ENCODE measurements at regions not wholly inside any gene's neighbourhood (a gene's known extent, or its start where the extent isn't known, plus 50 kb on each side); places are given as distances from the start of the nearest gene placed in this dataset.
"Not testable (repeated sequence)": the region's sequence is repeated elsewhere in the genome, so short reads cannot be mapped to it uniquely, and the experiment has no call there.

GRCh38 chr2:48194641-48195040 is 119.8 kb upstream of the FOXN2 start:
- Histone ChIP-seq H3K4me1 (ENCODE audit: insufficient read depth, low read length) (peaks cover 21% of the 10 kb centered on the region), H3K9me3 (ENCODE audit: insufficient read depth, low read depth, low read length) (no peaks in the 10 kb centered on the region), H3K27ac (ENCODE audit: low read depth, low read length) (no peak overlapping the region), H3K36me3 (ENCODE audit: insufficient read depth, low read length) (no peaks in the 10 kb centered on the region), H3K9ac (ENCODE audit: low read depth, low read length) (no peak overlapping the region), H3K27me3 (ENCODE audit: insufficient read depth, low read length) (no peaks in the 10 kb centered on the region), H3K4me3 (ENCODE audit: low read length) (no peak overlapping the region)
- WGBS = 66% methylated on average over 1 of the region's 1 CpG

- no peaks in the 10 kb centered on the region for H3K27me3 ChIP-seq (ENCODE audit: insufficient read depth, low read length)
- H3K9me3 ChIP-seq (ENCODE audit: insufficient read depth, low read depth, low read length) = no peaks in the 10 kb centered on the region
- WGBS = 87% methylated on average over 3 of the region's 3 CpGs
- peaks cover 22% of the 10 kb centered on the region for H3K4me1 ChIP-seq (ENCODE audit: insufficient read depth, low read length)
- H3K4me3 ChIP-seq (ENCODE audit: low read length) = no peak overlapping the region
- no peaks in the 10 kb centered on the region for H3K36me3 ChIP-seq (ENCODE audit: insufficient read depth, low read length)
- no peak overlapping the region for H3K27ac ChIP-seq (ENCODE audit: low read depth, low read length)
- H3K9ac ChIP-seq (ENCODE audit: low read depth, low read length) = no peak overlapping the region
Observed at GRCh38 chr2:48195169-48195568, 119.3 kb upstream of the FOXN2 start.

- WGBS = 89% methylated on average over 1 of the region's 1 CpG
- no peaks in the 10 kb centered on the region for H3K9me3 ChIP-seq (ENCODE audit: insufficient read depth, low read depth, low read length)
Observed at GRCh38 chr2:48197618-48198017, 116.9 kb upstream of the FOXN2 start.

GRCh38 chr2:48198371-48198770 is 116.1 kb upstream of the FOXN2 start:
- H3K9ac ChIP-seq (ENCODE audit: low read depth, low read length) = no peak overlapping the region
- peaks cover 26% of the 10 kb centered on the region for H3K4me1 ChIP-seq (ENCODE audit: insufficient read depth, low read length)
- H3K4me3 ChIP-seq (ENCODE audit: low read length) = no peak overlapping the region
- no peak overlapping the region for H3K27ac ChIP-seq (ENCODE audit: low read depth, low read length)
- H3K9me3 ChIP-seq (ENCODE audit: insufficient read depth, low read depth, low read length) = no peaks in the 10 kb centered on the region
- H3K27me3 ChIP-seq (ENCODE audit: insufficient read depth, low read length) = no peaks in the 10 kb centered on the region
- H3K36me3 ChIP-seq (ENCODE audit: insufficient read depth, low read length) = no peaks in the 10 kb centered on the region
- 100% methylated on average over 1 of the region's 1 CpG for WGBS

More at GRCh38 chr2:48197618-48198017, 116.9 kb upstream of the FOXN2 start:
- Histone ChIP-seq H3K36me3 (ENCODE audit: insufficient read depth, low read length) (no peaks in the 10 kb centered on the region), H3K9ac (ENCODE audit: low read depth, low read length) (no peak overlapping the region), H3K27ac (ENCODE audit: low read depth, low read length) (no peak overlapping the region), H3K27me3 (ENCODE audit: insufficient read depth, low read length) (no peaks in the 10 kb centered on the region), H3K4me1 (ENCODE audit: insufficient read depth, low read length) (peaks cover 26% of the 10 kb centered on the region), H3K4me3 (ENCODE audit: low read length) (no peak overlapping the region)

GRCh38 chr2:48199070-48199469 is 115.4 kb upstream of the FOXN2 start:
- Histone ChIP-seq H3K27ac (ENCODE audit: low read depth, low read length) (no peak overlapping the region; the same call in 1 of the 2 replicates), H3K9ac (ENCODE audit: low read depth, low read length) (no peak overlapping the region), H3K4me3 (ENCODE audit: low read length) (no peak overlapping the region), H3K36me3 (ENCODE audit: insufficient read depth, low read length) (no peaks in the 10 kb centered on the region), H3K4me1 (ENCODE audit: insufficient read depth, low read length) (peaks cover 26% of the 10 kb centered on the region), H3K9me3 (ENCODE audit: insufficient read depth, low read depth, low read length) (no peaks in the 10 kb centered on the region), H3K27me3 (ENCODE audit: insufficient read depth, low read length) (no peaks in the 10 kb centered on the region)
- WGBS = 64% methylated on average over 7 of the region's 7 CpGs

GRCh38 chr2:48200620-48201293 is 113.7 kb upstream of the FOXN2 start:
- Histone ChIP-seq H3K27me3 (ENCODE audit: insufficient read depth, low read length) (no peaks in the 10 kb centered on the region), H3K4me1 (ENCODE audit: insufficient read depth, low read length) (peaks cover 32% of the 10 kb centered on the region), H3K27ac (ENCODE audit: low read depth, low read length) (no peak overlapping the region), H3K9ac (ENCODE audit: low read depth, low read length) (no peak overlapping the region), H3K9me3 (ENCODE audit: insufficient read depth, low read depth, low read length) (no peaks in the 10 kb centered on the region), H3K36me3 (ENCODE audit: insufficient read depth, low read length) (no peaks in the 10 kb centered on the region), H3K4me3 (ENCODE audit: low read length) (no peak overlapping the region)
- 96% methylated on average over 4 of the region's 4 CpGs for WGBS

- H3K9ac ChIP-seq (ENCODE audit: low read depth, low read length); H3K27me3 ChIP-seq (ENCODE audit: insufficient read depth, low read length); H3K4me3 ChIP-seq (ENCODE audit: low read length); H3K27ac ChIP-seq (ENCODE audit: low read depth, low read length); H3K36me3 ChIP-seq (ENCODE audit: insufficient read depth, low read length); H3K9me3 ChIP-seq (ENCODE audit: insufficient read depth, low read depth, low read length): not testable (repeated sequence)
- peaks cover 29% of the 10 kb centered on the region for H3K4me1 ChIP-seq (ENCODE audit: insufficient read depth, low read length)
- 98% methylated on average over 2 of the region's 2 CpGs for WGBS
Observed at GRCh38 chr2:48201435-48201834, 113.0 kb upstream of the FOXN2 start.

- 96% methylated on average over 3 of the region's 5 CpGs for WGBS
- H3K4me1 ChIP-seq (ENCODE audit: insufficient read depth, low read length) = peaks cover 38% of the 10 kb centered on the region
Observed at GRCh38 chr2:48202863-48203642, 111.4 kb upstream of the FOXN2 start.

GRCh38 chr2:48203668-48204067 is 110.8 kb upstream of the FOXN2 start:
- Histone ChIP-seq H3K9me3 (ENCODE audit: insufficient read depth, low read depth, low read length) (no peaks in the 10 kb centered on the region), H3K27me3 (ENCODE audit: insufficient read depth, low read length) (no peaks in the 10 kb centered on the region), H3K4me3 (ENCODE audit: low read length) (no peak overlapping the region), H3K4me1 (ENCODE audit: insufficient read depth, low read length) (peaks cover 36% of the 10 kb centered on the region), H3K36me3 (ENCODE audit: insufficient read depth, low read length) (no peaks in the 10 kb centered on the region), H3K27ac (ENCODE audit: low read depth, low read length) (no peak overlapping the region), H3K9ac (ENCODE audit: low read depth, low read length) (no peak overlapping the region)

More at GRCh38 chr2:48202863-48203642, 111.4 kb upstream of the FOXN2 start:
- Histone ChIP-seq H3K27me3 (ENCODE audit: insufficient read depth, low read length) (no peaks in the 10 kb centered on the region), H3K27ac (ENCODE audit: low read depth, low read length) (no peak overlapping the region), H3K9ac (ENCODE audit: low read depth, low read length) (no peak overlapping the region), H3K4me3 (ENCODE audit: low read length) (no peak overlapping the region), H3K36me3 (ENCODE audit: insufficient read depth, low read length) (no peaks in the 10 kb centered on the region), H3K9me3 (ENCODE audit: insufficient read depth, low read depth, low read length) (no peaks in the 10 kb centered on the region)

GRCh38 chr2:48204750-48205136 is 109.7 kb upstream of the FOXN2 start:
- WGBS = 96% methylated on average over 2 of the region's 2 CpGs

GRCh38 chr2:48205137-48205798 is 109.2 kb upstream of the FOXN2 start:
- Histone ChIP-seq H3K27ac (ENCODE audit: low read depth, low read length) (no peak overlapping the region), H3K4me1 (ENCODE audit: insufficient read depth, low read length) (peaks cover 36% of the 10 kb centered on the region), H3K9ac (ENCODE audit: low read depth, low read length) (no peak overlapping the region), H3K9me3 (ENCODE audit: insufficient read depth, low read depth, low read length) (no peaks in the 10 kb centered on the region), H3K36me3 (ENCODE audit: insufficient read depth, low read length) (no peaks in the 10 kb centered on the region), H3K27me3 (ENCODE audit: insufficient read depth, low read length) (no peaks in the 10 kb centered on the region), H3K4me3 (ENCODE audit: low read length) (no peak overlapping the region)
- 89% methylated on average over 7 of the region's 7 CpGs for WGBS

More at GRCh38 chr2:48204750-48205136, 109.7 kb upstream of the FOXN2 start:
- Histone ChIP-seq H3K9ac (ENCODE audit: low read depth, low read length) (no peak overlapping the region), H3K9me3 (ENCODE audit: insufficient read depth, low read depth, low read length) (no peaks in the 10 kb centered on the region), H3K4me1 (ENCODE audit: insufficient read depth, low read length) (peaks cover 38% of the 10 kb centered on the region), H3K27me3 (ENCODE audit: insufficient read depth, low read length) (no peaks in the 10 kb centered on the region), H3K4me3 (ENCODE audit: low read length) (no peak overlapping the region), H3K27ac (ENCODE audit: low read depth, low read length) (no peak overlapping the region), H3K36me3 (ENCODE audit: insufficient read depth, low read length) (no peaks in the 10 kb centered on the region)

Measured in HUES64 (cell line).